GM19328 (cell line): ENCODE measurements at regions not wholly inside any gene's neighbourhood (a gene's known extent, or its start where the extent isn't known, plus 50 kb on each side); places are given as distances from the start of the nearest gene placed in this dataset.

ENCODE experiments used
- ATAC-seq: cut with Tn5 transposase; IDR thresholded peaks from one replicate; pipeline ENCODE4 v1.9.1; 2021; ENCODE audit warnings: mild to moderate bottlenecking, moderate library complexity; ENCODE audit not compliant: unreplicated experiment

GRCh38 chr2:163859951-163860350, 124.1 kb upstream of the FIGN start:
- ATAC-seq = no peak

- no peak for ATAC-seq
Observed at GRCh38 chr2:163856941-163857340, 121.1 kb upstream of the FIGN start.

- ATAC-seq = no peak
Observed at GRCh38 chr2:163852616-163853015, 116.8 kb upstream of the FIGN start.

- ATAC-seq = no peak
Observed at GRCh38 chr2:163849756-163850435, 114.1 kb upstream of the FIGN start.

- ATAC-seq = no peak
Observed at GRCh38 chr2:163838890-163839289, 103.1 kb upstream of the FIGN start.

- no peak for ATAC-seq
Observed at GRCh38 chr2:163836167-163836566, 100.4 kb upstream of the FIGN start.

- ATAC-seq = no peak
Observed at GRCh38 chr2:163834841-163835240, 99.0 kb upstream of the FIGN start.

GRCh38 chr2:163834221-163834620, 98.4 kb upstream of the FIGN start:
- no peak for ATAC-seq

GRCh38 chr2:163828771-163829170, 93.0 kb upstream of the FIGN start:
- no peak for ATAC-seq

- no peak for ATAC-seq
Observed at GRCh38 chr2:163822033-163822432, 86.2 kb upstream of the FIGN start.

- ATAC-seq = no peak
Observed at GRCh38 chr2:163812926-163813520, 77.2 kb upstream of the FIGN start.

- no peak for ATAC-seq
Observed at GRCh38 chr2:163808406-163808805, 72.6 kb upstream of the FIGN start.

- ATAC-seq = no peak
Observed at GRCh38 chr2:163802284-163802683, 66.5 kb upstream of the FIGN start.

- ATAC-seq = no peak
Observed at GRCh38 chr2:163801486-163801885, 65.7 kb upstream of the FIGN start.

GRCh38 chr2:163800951-163801381, 65.2 kb upstream of the FIGN start:
- ATAC-seq = no peak

- ATAC-seq = no peak
Observed at GRCh38 chr2:163799807-163800206, 64.0 kb upstream of the FIGN start.

- ATAC-seq = no peak
Observed at GRCh38 chr2:163794635-163795034, 58.8 kb upstream of the FIGN start.
